ENCODE measurements at regions not wholly inside any gene's neighbourhood (a gene's known extent, or its start where the extent isn't known, plus 50 kb on each side); places are given as distances from the start of the nearest gene placed in this dataset.
"Not testable (repeated sequence)": the region's sequence is repeated elsewhere in the genome, so short reads cannot be mapped to it uniquely, and the experiment has no call there.

DNA sequence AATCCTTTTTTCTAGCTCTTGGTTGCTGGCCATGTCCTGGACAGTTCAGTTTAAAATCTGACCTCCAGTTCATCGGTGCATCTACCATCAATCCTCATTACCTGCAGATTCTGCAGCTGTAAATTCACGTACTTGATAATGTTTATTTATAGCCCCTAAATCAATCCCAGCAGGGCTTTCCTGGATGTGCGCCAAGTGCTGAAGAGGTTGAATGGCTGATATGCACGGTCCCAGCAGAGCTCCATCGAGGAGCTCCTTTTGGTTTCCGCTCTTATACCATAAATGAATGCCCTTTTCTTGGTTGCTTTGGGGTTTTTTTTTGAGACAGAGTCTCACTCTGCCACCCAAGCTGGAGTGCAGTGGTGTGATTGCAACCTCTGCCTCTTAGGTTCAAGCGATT is 91.2 kb upstream of the CCZ1B start:
- Histone ChIP-seq H3K4me1 (no peaks in the 10 kb centered on the region), H3K27me3 (no peaks in the 10 kb centered on the region), H3K36me3 (no peaks in the 10 kb centered on the region), H3K9me3 (no peaks in the 10 kb centered on the region), H3K27ac (no peak overlapping the region), H3K4me3 (no peak overlapping the region)
- TF ChIP-seq POLR2A (IDR thresholded peaks at IDR 0.05), result no peak
- TF ChIP-seq, protein P1, sequence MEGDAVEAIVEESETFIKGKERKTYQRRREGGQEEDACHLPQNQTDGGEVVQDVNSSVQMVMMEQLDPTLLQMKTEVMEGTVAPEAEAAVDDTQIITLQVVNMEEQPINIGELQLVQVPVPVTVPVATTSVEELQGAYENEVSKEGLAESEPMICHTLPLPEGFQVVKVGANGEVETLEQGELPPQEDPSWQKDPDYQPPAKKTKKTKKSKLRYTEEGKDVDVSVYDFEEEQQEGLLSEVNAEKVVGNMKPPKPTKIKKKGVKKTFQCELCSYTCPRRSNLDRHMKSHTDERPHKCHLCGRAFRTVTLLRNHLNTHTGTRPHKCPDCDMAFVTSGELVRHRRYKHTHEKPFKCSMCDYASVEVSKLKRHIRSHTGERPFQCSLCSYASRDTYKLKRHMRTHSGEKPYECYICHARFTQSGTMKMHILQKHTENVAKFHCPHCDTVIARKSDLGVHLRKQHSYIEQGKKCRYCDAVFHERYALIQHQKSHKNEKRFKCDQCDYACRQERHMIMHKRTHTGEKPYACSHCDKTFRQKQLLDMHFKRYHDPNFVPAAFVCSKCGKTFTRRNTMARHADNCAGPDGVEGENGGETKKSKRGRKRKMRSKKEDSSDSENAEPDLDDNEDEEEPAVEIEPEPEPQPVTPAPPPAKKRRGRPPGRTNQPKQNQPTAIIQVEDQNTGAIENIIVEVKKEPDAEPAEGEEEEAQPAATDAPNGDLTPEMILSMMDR (IDR thresholded peaks at IDR 0.05), result no peak
- no peak for DNase-seq
- intact Hi-C loops (cut with DNase I; ENCODE audit: low total_unique reads), result no loop called here

DNA sequence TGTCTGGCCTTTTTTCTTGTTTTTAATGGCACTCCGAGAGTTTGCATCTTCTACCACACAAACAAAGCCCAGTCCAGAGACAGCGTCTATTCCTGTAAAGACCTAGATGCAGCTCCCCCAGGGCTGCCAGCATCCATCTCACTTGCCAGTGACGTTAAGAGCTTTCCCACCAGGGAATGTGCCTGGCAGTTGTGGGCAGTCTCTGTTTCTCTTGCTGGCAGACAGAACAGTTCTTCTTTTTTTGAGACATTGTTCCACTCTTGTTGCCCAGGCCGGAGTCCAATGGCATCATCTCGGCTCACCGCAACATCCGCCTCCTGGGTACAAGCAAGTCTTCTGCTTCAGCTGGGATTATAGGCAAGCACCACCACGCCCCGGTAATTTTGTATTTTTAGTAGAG is 93.1 kb upstream of the CCZ1B start:
- H3K27me3 ChIP-seq; H3K36me3 ChIP-seq; intact Hi-C loops (cut with DNase I; ENCODE audit: low total_unique reads); H3K27ac ChIP-seq; DNase-seq; H3K4me1 ChIP-seq; H3K4me3 ChIP-seq; H3K9me3 ChIP-seq: not testable (repeated sequence)

DNA sequence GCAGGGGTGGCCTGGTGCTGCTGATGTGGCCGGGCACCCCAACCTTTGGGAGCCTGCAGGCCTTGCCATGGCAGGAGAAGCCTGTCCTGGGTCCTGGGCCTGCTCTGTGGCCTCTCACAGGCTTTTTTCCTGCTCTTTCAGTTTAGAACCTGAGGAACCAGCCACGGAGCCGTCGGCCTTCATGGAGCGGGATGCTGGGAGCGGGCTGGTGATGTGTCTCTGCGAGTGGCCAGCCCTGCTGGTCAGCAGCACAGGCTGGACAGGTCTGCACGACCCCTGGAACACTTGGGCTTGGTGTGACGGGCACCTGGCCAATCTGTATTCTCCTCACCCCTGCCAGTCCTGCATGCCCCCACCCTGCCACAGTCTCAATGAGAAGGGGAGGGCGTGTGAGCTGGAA is 98.4 kb upstream of the CCZ1B start:
- not testable (repeated sequence) for H3K9me3 ChIP-seq, H3K4me1 ChIP-seq

DNA sequence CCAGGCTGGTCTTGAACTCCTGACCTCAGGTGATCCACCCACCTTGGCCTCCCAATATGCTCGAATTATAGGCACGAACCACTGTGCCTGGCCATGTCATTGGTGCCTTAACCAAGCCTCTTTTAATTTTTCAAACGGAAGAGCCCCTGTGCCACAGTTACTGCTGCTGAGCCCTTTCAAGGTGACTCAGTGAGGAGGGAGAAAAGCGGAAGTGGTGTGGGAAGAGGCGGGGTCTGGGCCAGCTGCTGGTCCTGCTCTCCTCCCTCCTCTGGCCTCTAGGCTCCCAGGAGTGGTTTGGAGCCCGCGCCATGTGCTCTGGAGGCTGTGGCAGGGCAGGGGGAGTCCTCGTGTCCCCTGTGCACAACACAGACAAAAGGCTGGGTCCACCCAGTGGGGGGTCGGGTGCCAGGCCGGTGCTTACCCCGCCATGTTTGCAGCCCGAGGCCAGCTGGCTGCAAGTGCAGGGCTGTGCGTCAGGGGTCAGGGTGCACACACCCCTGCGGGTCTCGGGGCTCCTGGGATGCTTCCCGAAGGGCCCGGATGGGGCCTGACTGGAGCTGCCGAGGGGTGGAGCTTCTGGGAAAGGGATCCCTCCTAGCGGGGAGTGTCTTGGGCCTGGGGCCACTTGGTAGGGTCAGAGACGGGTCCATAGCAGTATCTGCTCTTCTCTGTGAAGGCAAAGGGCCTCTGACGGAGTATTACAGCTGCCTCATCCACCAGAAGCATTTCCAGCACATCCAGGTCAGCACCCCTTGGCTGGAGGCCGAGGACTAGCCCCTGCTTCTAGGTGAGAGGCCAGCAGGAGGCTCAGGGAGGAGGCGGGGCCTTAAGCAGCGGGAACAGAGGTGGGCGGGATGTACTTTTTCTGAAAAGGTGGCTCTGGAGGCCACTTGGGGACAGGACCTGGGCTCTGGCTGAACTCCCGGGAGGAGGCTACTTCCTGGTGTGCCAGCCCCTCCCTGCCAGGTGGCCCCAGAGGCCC is 100.4 kb upstream of the CCZ1B start:
- H3K4me3 ChIP-seq; H3K36me3 ChIP-seq; intact Hi-C loops (cut with DNase I; ENCODE audit: low total_unique reads); H3K4me1 ChIP-seq; H3K27me3 ChIP-seq; DNase-seq; H3K9me3 ChIP-seq; H3K27ac ChIP-seq: not testable (repeated sequence)

More for the DNA sequence above, 98.4 kb upstream of the CCZ1B start:
- DNase-seq; H3K27ac ChIP-seq; intact Hi-C loops (cut with DNase I; ENCODE audit: low total_unique reads); H3K4me3 ChIP-seq; H3K27me3 ChIP-seq; H3K36me3 ChIP-seq: not testable (repeated sequence)

DNA sequence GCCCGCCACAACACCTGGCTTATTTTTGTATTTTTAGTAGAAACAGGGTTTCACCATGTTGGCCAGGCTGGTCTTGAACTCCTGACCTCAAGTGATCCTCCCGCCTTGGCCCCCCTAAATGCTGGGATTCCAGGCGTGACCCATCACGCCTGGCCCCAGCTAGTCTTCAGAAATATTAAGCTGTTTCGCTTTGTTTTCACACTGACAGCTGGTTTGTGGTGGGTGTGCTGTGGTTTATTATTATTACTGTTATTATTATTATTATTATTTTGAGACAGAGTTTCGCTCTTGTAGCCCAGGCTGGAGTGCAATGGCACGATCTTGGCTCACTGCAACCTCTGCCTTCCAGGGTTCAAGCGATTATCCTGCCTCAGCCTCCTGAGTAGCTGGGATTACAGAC is 101.6 kb upstream of the CCZ1B start:
- H3K4me1 ChIP-seq; H3K27ac ChIP-seq; intact Hi-C loops (cut with DNase I; ENCODE audit: low total_unique reads); DNase-seq; H3K36me3 ChIP-seq; H3K9me3 ChIP-seq; H3K27me3 ChIP-seq; H3K4me3 ChIP-seq: not testable (repeated sequence)

DNA sequence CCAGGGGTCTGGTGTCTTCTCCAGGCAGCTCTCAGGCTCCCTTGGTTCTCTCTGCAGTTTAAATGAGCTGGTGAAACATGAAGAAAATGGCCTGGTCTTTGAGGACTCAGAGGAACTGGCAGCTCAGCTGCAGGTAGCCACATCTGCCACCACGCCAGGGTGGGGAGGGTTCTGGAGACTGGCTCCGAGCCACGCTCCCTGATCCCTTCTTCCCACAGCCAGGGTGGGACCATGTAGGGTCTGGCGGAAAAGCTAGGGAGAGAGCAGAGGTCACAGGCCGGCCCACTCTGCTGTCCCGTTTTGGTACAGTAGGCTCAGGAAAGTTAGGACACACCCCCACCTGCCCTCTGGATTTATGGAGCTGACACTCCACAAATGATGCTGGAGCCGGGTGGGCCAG is 103.5 kb upstream of the CCZ1B start:
- H3K27me3 ChIP-seq; H3K36me3 ChIP-seq; H3K4me1 ChIP-seq; H3K9me3 ChIP-seq; intact Hi-C loops (cut with DNase I; ENCODE audit: low total_unique reads); H3K4me3 ChIP-seq; DNase-seq; H3K27ac ChIP-seq: not testable (repeated sequence)

DNA sequence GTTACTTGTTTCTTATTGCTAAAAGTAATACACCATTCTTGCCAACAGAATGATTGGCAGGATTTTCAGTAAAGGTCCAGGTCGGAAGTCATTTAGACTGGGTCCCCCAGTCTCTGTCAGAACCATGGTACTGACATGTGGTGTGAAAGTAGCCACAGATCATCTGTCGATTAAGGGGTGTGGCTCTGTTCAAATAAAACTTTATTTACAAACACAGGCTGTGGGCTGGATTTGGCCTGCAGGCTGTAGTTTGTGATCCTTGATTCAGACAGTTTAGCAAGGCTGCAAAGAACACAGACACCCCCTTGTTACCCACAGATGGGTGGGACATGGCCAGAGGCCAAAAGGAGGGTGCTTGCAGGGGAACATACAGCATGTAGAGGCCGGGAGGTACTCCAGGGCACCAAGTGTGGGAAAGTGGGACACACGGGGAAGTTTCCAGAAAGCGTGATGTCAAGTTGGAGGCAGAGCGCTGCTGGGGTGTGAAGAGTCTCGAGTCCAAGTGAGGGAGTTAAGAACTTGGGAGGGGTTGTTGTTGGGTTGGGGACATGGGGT is 104.1 kb upstream of the CCZ1B start:
- DNase-seq; intact Hi-C loops (cut with DNase I; ENCODE audit: low total_unique reads); H3K4me1 ChIP-seq; H3K27ac ChIP-seq; H3K27me3 ChIP-seq; H3K36me3 ChIP-seq; H3K9me3 ChIP-seq; H3K4me3 ChIP-seq: not testable (repeated sequence)

DNA sequence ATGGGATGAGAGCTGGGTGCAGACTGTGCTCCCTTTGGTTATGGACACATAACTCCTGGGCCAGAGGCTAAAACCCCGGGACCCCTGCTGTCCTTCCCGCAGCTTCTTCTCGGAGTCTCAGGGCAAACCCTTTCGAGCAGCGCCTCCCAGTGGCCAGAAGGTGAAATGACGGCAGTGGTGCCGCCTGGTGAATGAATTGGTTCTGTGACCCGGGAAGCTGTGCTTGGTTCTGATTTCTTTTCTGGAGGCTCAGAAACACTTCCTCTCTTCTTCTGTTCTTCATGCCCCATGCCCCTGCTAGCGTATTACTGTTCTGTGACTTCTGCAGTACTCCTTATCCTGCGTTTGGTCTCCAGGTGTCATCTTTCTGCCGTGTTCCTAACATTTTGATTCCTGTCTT is 104.7 kb upstream of the CCZ1B start:
- H3K9me3 ChIP-seq; H3K27me3 ChIP-seq; H3K4me1 ChIP-seq; H3K4me3 ChIP-seq; intact Hi-C loops (cut with DNase I; ENCODE audit: low total_unique reads); H3K36me3 ChIP-seq; H3K27ac ChIP-seq: not testable (repeated sequence)
- peak in 1 of 2 donors; percentile 17 for DNase-seq
- TF ChIP-seq, protein P1 (IDR thresholded peaks at IDR 0.05), result peak in 2 of 4 experiments; percentile 9 to 17

DNA sequence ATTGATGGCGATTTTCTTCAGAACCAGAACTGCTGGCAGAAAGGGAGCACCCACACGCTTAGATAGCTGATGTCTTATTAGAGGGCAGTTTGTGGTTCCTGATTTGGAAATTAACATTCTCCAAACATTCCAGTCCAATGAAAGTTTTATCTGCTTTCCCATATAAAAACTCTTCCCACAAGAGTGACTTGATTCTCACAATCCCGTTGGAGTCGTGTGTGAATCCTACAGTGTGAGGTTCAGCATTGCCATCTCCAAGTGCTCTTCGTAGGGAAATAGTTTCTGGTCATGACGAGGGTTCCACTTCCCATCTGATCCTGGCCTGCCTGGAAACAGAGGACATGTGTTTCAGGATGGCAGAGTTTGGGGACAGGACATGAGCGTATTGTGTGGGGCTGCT is 105.4 kb upstream of the CCZ1B start:
- H3K4me3 ChIP-seq, result not testable (repeated sequence)

DNA sequence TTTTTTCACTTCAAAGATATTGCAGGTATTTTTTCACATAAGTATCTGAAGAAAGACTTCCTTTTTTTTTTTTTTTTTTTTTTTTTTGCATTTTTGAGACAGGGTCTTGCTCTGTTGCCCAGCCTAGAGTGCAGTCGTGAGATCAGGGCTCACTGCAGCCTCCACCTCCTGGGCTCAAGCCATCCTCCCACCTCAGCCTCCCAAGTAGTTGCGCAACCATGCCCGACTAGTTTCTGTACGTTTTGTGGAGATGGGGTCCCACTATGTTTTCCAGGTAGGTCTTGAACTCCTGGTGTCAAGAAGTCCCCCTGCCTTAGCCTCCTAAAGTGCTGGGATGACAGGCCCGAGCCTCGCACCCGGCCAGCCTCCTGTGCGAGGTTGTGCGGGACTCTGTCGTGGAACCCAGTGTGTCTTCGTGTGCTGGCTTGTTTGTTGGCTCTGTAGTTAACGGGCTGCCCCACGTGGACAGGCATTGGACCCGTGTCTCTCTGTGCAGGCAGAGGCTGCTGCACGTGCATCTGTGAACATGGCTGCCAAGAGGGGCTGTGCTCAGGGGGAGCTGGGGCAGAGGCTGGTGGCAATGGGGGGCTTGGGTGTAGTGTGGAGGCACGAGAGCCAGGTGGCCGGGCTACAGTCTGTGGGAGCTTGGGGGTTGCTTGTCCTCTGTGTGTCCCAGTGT is 108.0 kb upstream of the CCZ1B start:
- H3K9me3 ChIP-seq; H3K27ac ChIP-seq; intact Hi-C loops (cut with DNase I; ENCODE audit: low total_unique reads); H3K4me3 ChIP-seq; H3K4me1 ChIP-seq; H3K27me3 ChIP-seq; H3K36me3 ChIP-seq; DNase-seq: not testable (repeated sequence)

More for the DNA sequence above, 105.4 kb upstream of the CCZ1B start:
- DNase-seq; H3K27me3 ChIP-seq; H3K36me3 ChIP-seq; H3K9me3 ChIP-seq; intact Hi-C loops (cut with DNase I; ENCODE audit: low total_unique reads); H3K4me1 ChIP-seq; H3K27ac ChIP-seq: not testable (repeated sequence)
